ENCODE measurements at regions not wholly inside any gene's neighbourhood (a gene's known extent, or its start where the extent isn't known, plus 50 kb on each side); places are given as distances from the start of the nearest gene placed in this dataset.

- H3K9me3 ChIP-seq (ENCODE audit: control insufficient read depth, insufficient read depth, low read length), result no peaks in the 10 kb centered on the region
- H3K9me2 ChIP-seq (replicated peaks; ENCODE audit: control insufficient read depth, low read length), result no peaks in the 10 kb centered on the region; the same call in 1 of the 2 replicates
- no peak overlapping the region for H3K4me3 ChIP-seq (ENCODE audit: low read length)
- H3F3A ChIP-seq (ENCODE audit: control insufficient read depth, insufficient read depth), result no peaks in the 10 kb centered on the region
- H3K36me3 ChIP-seq (ENCODE audit: control insufficient read depth, low read length), result no peaks in the 10 kb centered on the region
- no peak for TF ChIP-seq EZH2phosphoT487 (IDR thresholded peaks at IDR 0.05; ENCODE audit: borderline replicate concordance, low read length)
- TF ChIP-seq, protein P1, sequence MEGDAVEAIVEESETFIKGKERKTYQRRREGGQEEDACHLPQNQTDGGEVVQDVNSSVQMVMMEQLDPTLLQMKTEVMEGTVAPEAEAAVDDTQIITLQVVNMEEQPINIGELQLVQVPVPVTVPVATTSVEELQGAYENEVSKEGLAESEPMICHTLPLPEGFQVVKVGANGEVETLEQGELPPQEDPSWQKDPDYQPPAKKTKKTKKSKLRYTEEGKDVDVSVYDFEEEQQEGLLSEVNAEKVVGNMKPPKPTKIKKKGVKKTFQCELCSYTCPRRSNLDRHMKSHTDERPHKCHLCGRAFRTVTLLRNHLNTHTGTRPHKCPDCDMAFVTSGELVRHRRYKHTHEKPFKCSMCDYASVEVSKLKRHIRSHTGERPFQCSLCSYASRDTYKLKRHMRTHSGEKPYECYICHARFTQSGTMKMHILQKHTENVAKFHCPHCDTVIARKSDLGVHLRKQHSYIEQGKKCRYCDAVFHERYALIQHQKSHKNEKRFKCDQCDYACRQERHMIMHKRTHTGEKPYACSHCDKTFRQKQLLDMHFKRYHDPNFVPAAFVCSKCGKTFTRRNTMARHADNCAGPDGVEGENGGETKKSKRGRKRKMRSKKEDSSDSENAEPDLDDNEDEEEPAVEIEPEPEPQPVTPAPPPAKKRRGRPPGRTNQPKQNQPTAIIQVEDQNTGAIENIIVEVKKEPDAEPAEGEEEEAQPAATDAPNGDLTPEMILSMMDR (IDR thresholded peaks at IDR 0.05; ENCODE audit: low read depth, low read length, poor library complexity, severe bottlenecking), result no peak
- H3K4me2 ChIP-seq (ENCODE audit: low read length), result no peak overlapping the region
- H3K79me2 ChIP-seq (ENCODE audit: control insufficient read depth, low read length), result no peaks in the 10 kb centered on the region
- H3K27ac ChIP-seq (ENCODE audit: low read depth, low read length), result no peak overlapping the region
- no peaks in the 10 kb centered on the region for H3K4me1 ChIP-seq (ENCODE audit: control insufficient read depth, low read length)
- no peaks in the 10 kb centered on the region for H3K27me3 ChIP-seq (ENCODE audit: control insufficient read depth, low read length)
- H4K20me1 ChIP-seq (ENCODE audit: control insufficient read depth, insufficient read depth, low read depth, low read length), result no peaks in the 10 kb centered on the region
Observed at GRCh38 chr4:96152824-96153223, 312.9 kb downstream of the PDHA2 start.

- no peak for TF ChIP-seq EZH2phosphoT487 (IDR thresholded peaks at IDR 0.05; ENCODE audit: borderline replicate concordance, low read length)
- TF ChIP-seq, protein P1 (IDR thresholded peaks at IDR 0.05; ENCODE audit: low read depth, low read length, poor library complexity, severe bottlenecking), result no peak
- Histone ChIP-seq H3K36me3 (ENCODE audit: control insufficient read depth, low read length) (no peaks in the 10 kb centered on the region), H3K27ac (ENCODE audit: low read depth, low read length) (no peak overlapping the region), H3K4me1 (ENCODE audit: control insufficient read depth, low read length) (no peaks in the 10 kb centered on the region), H3K79me2 (ENCODE audit: control insufficient read depth, low read length) (no peaks in the 10 kb centered on the region), H3K9me3 (ENCODE audit: control insufficient read depth, insufficient read depth, low read length) (no peaks in the 10 kb centered on the region), H3F3A (ENCODE audit: control insufficient read depth, insufficient read depth) (no peaks in the 10 kb centered on the region), H3K27me3 (ENCODE audit: control insufficient read depth, low read length) (no peaks in the 10 kb centered on the region), H3K9me2 (replicated peaks; ENCODE audit: control insufficient read depth, low read length) (no peaks in the 10 kb centered on the region; the same call in 1 of the 2 replicates), H3K4me2 (ENCODE audit: low read length) (no peak overlapping the region), H4K20me1 (ENCODE audit: control insufficient read depth, insufficient read depth, low read depth, low read length) (no peaks in the 10 kb centered on the region), H3K4me3 (ENCODE audit: low read length) (no peak overlapping the region)
Observed at GRCh38 chr4:96154676-96155075, 314.8 kb downstream of the PDHA2 start.

- Histone ChIP-seq H3K4me1 (ENCODE audit: control insufficient read depth, low read length) (no peaks in the 10 kb centered on the region), H3F3A (ENCODE audit: control insufficient read depth, insufficient read depth) (no peaks in the 10 kb centered on the region)
Observed at GRCh38 chr4:96162636-96163035, 322.7 kb downstream of the PDHA2 start.

More at GRCh38 chr4:96162636-96163035, 322.7 kb downstream of the PDHA2 start:
- Histone ChIP-seq H3K36me3 (ENCODE audit: control insufficient read depth, low read length) (no peaks in the 10 kb centered on the region), H3K9me3 (ENCODE audit: control insufficient read depth, insufficient read depth, low read length) (no peaks in the 10 kb centered on the region), H3K27ac (ENCODE audit: low read depth, low read length) (no peak overlapping the region), H3K4me2 (ENCODE audit: low read length) (no peak overlapping the region), H3K27me3 (ENCODE audit: control insufficient read depth, low read length) (no peaks in the 10 kb centered on the region), H3K79me2 (ENCODE audit: control insufficient read depth, low read length) (no peaks in the 10 kb centered on the region), H4K20me1 (ENCODE audit: control insufficient read depth, insufficient read depth, low read depth, low read length) (no peaks in the 10 kb centered on the region), H3K4me3 (ENCODE audit: low read length) (no peak overlapping the region), H3K9me2 (replicated peaks; ENCODE audit: control insufficient read depth, low read length) (no peaks in the 10 kb centered on the region)
- TF ChIP-seq EZH2phosphoT487 (IDR thresholded peaks at IDR 0.05; ENCODE audit: borderline replicate concordance, low read length), result no peak
- TF ChIP-seq, protein P1 (IDR thresholded peaks at IDR 0.05; ENCODE audit: low read depth, low read length, poor library complexity, severe bottlenecking), result no peak

Data from DOHH2 (cell line).